Esophagus muscularis mucosa (tissue), 4 donors: ENCODE measurements at regions not wholly inside any gene's neighbourhood (a gene's known extent, or its start where the extent isn't known, plus 50 kb on each side); places are given as distances from the start of the nearest gene placed in this dataset.

Source experiments
- DNase-seq: peaks from one replicate; pipeline ENCODE4 v3.0.0-alpha.2; 2017; ENCODE audit errors: extremely low spot score
- H3K27ac ChIP-seq, 4 donors: fragments of 200-600 bp; sonication (generic); replicated peaks in 1 of 4; 1 replicate in 3 of 4; 2 replicates in 1 of 4; pipeline ENCODE4 v1.5.1; 2016 to 2019; ENCODE audit warnings: mild to moderate bottlenecking in 1 of 4
- H3K27me3 ChIP-seq, 4 donors: fragments of 200-600 bp; sonication (generic); one replicate each; pipeline versions ENCODE4 v1.5.1 to v1.6.0; 2016 to 2019
- H3K36me3 ChIP-seq, 4 donors: fragments of 200-600 bp; sonication (generic); one replicate each; pipeline ENCODE4 v1.5.1; 2016 to 2019
- H3K4me1 ChIP-seq, 4 donors: fragments of 200-600 bp; sonication (generic); one replicate each; pipeline ENCODE4 v1.5.1; 2016 to 2019
- H3K4me3 ChIP-seq, 4 donors: fragments of 200-600 bp; sonication (generic); 1 replicate in 2 of 4; 2 replicates in 2 of 4; pipeline ENCODE4 v1.5.1; 2016 to 2019; ENCODE audit warnings: mild to moderate bottlenecking in 4 of 4, moderate library complexity in 1 of 4
- H3K9me3 ChIP-seq, 4 donors: fragments of 200-600 bp; sonication (generic); 1 replicate in 3 of 4; 2 replicates in 1 of 4; pipeline ENCODE4 v1.5.1; 2016 to 2019
- EP300 ChIP-seq: sonication (generic); formaldehyde crosslinking; IDR thresholded peaks from one replicate; pipeline ENCODE4 v1.6.1; 2017; ENCODE audit warnings: antibody characterized with exemption
- POLR2A ChIP-seq: fragments of 450-650 bp; IDR thresholded peaks from one replicate; pipeline ENCODE4 v1.6.1; 2017; ENCODE audit warnings: antibody characterized with exemption, moderate library complexity, mild to moderate bottlenecking, low read depth
- POLR2AphosphoS5 ChIP-seq, 2 donors: sonication (generic); formaldehyde crosslinking; IDR thresholded peaks; one replicate each; pipeline ENCODE4 v1.6.1; 2017; ENCODE audit warnings: antibody characterized with exemption in 2 of 2
- WGBS: methylation state at CpG from one replicate; pipeline ENCODE4 v1.1.5; 2018; 5-methylcytosine and 5-hydroxymethylcytosine counted together
- intact Hi-C: fragments of 100-400 bp; cut with DNase I; formaldehyde crosslinking; loops from one replicate; pipeline ENCODE4 v1.15.1; 2023
- TF ChIP-seq, protein P1 (sequence below), 3 experiments: fragments of 200-600 bp in 2 of 3; fragments of 450-650 bp in 1 of 3; sonication (generic) in 2 of 3; IDR thresholded peaks; one replicate each; pipeline ENCODE4 v1.5.1; 2017 to 2019; ENCODE audit warnings: antibody characterized with exemption in 3 of 3, mild to moderate bottlenecking in 2 of 3, moderate library complexity in 1 of 3

DNA sequence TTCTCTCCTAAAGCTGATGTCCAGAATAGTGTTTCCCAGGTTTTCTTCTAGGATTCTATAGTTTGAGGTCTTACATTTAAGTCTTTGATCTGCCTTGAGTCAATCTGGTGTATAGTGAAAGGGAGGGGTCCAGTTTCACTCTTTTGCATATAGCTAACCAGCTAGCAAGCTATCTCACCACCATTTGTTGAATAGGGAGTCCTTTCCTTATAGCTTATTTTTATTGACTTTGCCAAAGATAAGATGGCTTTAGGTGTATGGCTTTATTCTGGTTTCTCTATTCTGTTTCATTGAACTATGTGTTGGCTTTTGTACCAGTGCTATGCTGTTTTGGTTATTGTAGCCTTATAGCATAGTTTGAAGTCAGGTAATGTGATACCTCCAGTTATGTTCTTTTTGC, 1386.1 kb downstream of the SLITRK5 start:
- Histone ChIP-seq H3K9me3 (no peaks in the 10 kb centered on the region), H3K36me3 (no peaks in the 10 kb centered on the region), H3K27ac (no peak overlapping the region), H3K4me3 (no peak overlapping the region), H3K4me1 (no peaks in the 10 kb centered on the region), H3K27me3 (no peaks in the 10 kb centered on the region)
- TF ChIP-seq EP300 (no peak), POLR2AphosphoS5 (IDR thresholded peaks at IDR 0.05) (no peak), POLR2A (no peak)
- TF ChIP-seq, protein P1, sequence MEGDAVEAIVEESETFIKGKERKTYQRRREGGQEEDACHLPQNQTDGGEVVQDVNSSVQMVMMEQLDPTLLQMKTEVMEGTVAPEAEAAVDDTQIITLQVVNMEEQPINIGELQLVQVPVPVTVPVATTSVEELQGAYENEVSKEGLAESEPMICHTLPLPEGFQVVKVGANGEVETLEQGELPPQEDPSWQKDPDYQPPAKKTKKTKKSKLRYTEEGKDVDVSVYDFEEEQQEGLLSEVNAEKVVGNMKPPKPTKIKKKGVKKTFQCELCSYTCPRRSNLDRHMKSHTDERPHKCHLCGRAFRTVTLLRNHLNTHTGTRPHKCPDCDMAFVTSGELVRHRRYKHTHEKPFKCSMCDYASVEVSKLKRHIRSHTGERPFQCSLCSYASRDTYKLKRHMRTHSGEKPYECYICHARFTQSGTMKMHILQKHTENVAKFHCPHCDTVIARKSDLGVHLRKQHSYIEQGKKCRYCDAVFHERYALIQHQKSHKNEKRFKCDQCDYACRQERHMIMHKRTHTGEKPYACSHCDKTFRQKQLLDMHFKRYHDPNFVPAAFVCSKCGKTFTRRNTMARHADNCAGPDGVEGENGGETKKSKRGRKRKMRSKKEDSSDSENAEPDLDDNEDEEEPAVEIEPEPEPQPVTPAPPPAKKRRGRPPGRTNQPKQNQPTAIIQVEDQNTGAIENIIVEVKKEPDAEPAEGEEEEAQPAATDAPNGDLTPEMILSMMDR (IDR thresholded peaks at IDR 0.05) = no peak
- intact Hi-C loops = no loop called here
- no peak for DNase-seq

DNA sequence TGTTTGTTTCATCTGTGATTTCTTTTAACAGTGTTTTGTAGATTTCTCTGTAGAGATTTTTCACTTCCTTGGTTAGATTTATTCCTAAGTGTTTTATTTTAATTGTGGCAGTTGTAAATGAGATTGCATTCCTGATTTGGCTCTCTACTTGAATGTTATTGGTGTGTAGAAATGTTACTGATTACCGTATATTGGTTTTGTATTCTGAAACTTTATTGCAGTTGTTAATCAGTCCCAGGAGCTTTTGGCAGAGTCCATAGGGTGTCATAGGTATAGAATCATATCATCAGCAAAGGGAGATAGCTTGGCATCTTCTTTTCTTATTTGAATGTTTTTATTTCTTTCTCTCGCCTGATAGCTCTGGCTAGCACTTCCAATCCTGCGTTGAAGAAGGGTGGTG, 1386.7 kb downstream of the SLITRK5 start:
- no peak for DNase-seq
- WGBS = 96% methylated on average over 3 of the region's 3 CpGs
- Histone ChIP-seq H3K9me3 (no peaks in the 10 kb centered on the region), H3K4me3 (no peak overlapping the region), H3K27me3 (no peaks in the 10 kb centered on the region), H3K27ac (no peak overlapping the region), H3K4me1 (no peaks in the 10 kb centered on the region), H3K36me3 (no peaks in the 10 kb centered on the region)
- TF ChIP-seq EP300 (no peak), POLR2AphosphoS5 (IDR thresholded peaks at IDR 0.05) (no peak), POLR2A (no peak)
- TF ChIP-seq, protein P1 (IDR thresholded peaks at IDR 0.05) = no peak
- intact Hi-C loops = no loop called here

DNA sequence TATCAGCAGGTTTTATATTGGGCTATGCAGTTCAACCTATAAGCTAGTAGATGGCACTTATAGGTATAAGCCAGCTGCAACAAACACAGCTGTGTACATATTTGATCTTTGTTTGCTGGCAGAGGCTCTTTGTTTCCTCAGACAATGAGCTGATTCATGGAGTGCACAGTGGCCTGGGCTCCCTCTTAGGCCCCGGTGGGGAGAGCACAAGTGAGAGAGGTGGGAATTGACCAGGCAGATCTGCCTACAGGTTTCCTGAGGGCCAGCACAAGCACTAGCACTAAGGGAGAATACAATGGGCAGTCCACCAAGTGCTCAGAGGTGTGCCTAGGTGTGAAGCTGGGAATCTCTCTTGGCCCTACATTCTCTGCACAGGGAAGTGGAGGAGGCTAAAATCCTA, 1390.7 kb downstream of the SLITRK5 start:
- WGBS = 75% methylated on average over 1 of the region's 1 CpG
- no peak for DNase-seq
- Histone ChIP-seq H3K4me1 (no peaks in the 10 kb centered on the region), H3K4me3 (no peak overlapping the region), H3K9me3 (no peaks in the 10 kb centered on the region), H3K36me3 (no peaks in the 10 kb centered on the region), H3K27ac (no peak overlapping the region), H3K27me3 (no peaks in the 10 kb centered on the region)
- intact Hi-C loops = no loop called here
- TF ChIP-seq, protein P1 (IDR thresholded peaks at IDR 0.05) = no peak
- TF ChIP-seq EP300 (no peak), POLR2A (no peak), POLR2AphosphoS5 (IDR thresholded peaks at IDR 0.05) (no peak)

DNA sequence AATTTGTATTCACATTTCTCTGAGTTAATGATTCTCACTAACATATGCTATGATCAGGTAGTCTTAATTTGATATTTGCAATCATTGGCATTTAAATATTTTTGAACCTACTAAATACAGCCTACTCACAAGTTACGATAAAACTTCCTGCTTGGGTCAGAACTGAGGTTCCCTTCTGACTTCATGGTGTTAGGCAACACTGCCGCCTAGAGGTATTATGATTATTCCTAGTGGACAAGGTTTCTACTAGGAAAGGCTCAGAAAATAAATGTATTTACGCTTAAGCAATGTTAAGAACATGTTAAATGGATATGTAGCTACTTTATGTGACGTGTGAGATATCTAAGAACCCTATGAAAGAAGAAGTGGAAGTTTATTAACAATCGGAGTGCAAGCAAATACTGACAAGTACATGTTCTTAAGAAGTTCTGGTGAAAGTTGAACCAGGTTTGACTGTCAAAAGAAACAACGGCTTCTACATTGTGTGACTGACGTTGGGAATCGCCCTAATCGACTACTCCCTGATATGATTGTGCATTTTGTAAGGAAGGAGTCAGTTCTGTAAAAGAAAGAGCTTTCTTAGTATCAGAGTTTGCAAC, 1395.8 kb downstream of the SLITRK5 start:
- TF ChIP-seq POLR2A = no peak
- TF ChIP-seq, protein P1 (IDR thresholded peaks at IDR 0.05) = peak in 1 of 3 experiments; percentile 36
- Histone ChIP-seq H3K27ac (no peak overlapping the region), H3K9me3 (no peaks in the 10 kb centered on the region), H3K27me3 (no peaks in the 10 kb centered on the region), H3K4me1 (no peaks in the 10 kb centered on the region), H3K4me3 (no peak overlapping the region), H3K36me3 (no peaks in the 10 kb centered on the region)
- intact Hi-C loops = no loop called here
- WGBS = 45% methylated on average over 9 of the region's 9 CpGs
- no peak for DNase-seq

DNA sequence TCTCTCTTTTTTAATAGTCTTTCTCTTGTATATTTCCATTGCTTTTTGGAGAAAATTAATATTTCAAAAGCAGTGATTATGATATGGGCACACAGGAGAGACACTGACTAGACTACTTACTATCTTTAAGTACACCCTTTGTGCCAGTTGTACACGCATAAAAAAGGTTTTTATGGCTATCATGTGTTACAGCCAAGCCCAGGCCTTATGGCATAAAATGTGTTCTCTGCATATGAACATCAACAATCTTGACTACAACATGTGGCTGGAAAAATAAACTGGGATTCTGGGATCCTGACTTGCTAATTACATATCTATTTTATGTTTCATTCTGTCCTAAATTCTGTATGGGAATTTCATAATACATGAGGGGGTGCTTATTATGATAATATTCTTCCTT, 1401.8 kb downstream of the SLITRK5 start:
- intact Hi-C loops = no loop called here
- H3K36me3 ChIP-seq = no peaks in the 10 kb centered on the region
- no peak overlapping the region for H3K27ac ChIP-seq
- 92% methylated on average over 1 of the region's 1 CpG for WGBS
- H3K9me3 ChIP-seq = no peaks in the 10 kb centered on the region
- TF ChIP-seq, protein P1 (IDR thresholded peaks at IDR 0.05) = no peak
- TF ChIP-seq EP300 (no peak), POLR2A (no peak), POLR2AphosphoS5 (IDR thresholded peaks at IDR 0.05) (no peak)
- H3K4me3 ChIP-seq = no peak overlapping the region
- DNase-seq = no peak
- H3K4me1 ChIP-seq = no peaks in the 10 kb centered on the region
- no peaks in the 10 kb centered on the region for H3K27me3 ChIP-seq
